ENCODE measurements at regions not wholly inside any gene's neighbourhood (a gene's known extent, or its start where the extent isn't known, plus 50 kb on each side); places are given as distances from the start of the nearest gene placed in this dataset.

DNA sequence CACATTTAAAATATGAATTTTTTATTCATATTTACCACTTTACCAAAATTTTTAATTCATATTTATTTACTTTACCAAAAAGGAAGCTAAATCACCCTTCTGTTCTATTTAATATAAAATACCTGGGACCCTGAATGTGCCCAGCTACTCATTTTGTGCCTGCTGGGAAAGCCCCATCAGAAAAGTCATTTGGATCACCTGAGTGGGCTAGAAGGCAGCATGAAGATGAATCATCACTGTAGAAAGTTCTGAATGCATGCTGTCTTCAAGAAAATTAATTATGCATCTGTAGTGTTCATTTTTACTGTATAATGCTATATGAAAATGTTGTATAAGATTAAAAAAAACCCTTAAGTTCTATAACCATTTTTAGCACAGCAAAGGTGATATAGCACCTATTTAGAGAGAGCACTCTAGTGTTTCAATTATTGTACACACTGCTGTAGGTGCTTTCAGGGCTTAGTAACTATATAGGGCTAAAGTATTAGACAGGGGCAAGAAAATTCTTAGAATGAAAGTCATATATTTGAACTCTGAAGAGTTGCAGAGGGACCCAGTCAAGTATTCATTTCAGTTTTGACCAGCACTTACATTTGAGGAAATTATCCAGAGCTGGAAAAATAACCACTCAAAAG is 175.1 kb downstream of the NFKBIZ start:
- peaks cover 4% of the 10 kb centered on the region for H3K9me3 ChIP-seq (ENCODE audit: control insufficient read depth, low read length)
- H3K27me3 Mint-ChIP-seq (ENCODE audit: insufficient read depth) = peaks cover 31% of the 10 kb centered on the region

DNA sequence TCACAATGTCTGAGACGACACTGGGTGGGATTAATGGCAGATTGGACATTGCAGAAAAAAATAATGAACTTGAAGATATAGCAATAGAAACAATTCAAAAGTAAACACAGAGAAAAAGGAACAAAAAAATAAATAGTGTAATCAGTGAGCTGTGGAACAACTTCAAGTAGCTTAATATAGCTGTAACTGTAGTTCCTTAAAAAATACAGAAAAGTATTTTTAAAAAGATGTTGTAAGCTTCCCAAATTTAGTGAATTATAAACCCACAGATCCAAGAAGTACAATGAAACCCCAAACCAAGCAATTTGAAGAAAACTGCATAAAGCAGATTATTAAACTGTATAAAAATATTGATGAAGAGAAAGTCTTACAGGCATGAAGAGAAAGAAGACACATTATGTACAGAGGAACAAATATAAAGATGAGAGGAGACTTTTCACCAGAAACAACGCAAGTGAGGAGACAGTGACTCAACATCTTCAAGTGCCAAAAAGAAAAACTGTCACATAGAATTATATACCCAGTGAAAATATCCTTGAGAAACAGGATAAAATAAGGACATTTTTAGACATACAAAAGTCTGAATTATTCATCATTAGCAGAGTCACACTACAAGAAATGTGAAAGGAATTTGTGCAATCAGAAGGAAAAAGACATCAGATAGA is 176.4 kb downstream of the NFKBIZ start:
- no peaks in the 10 kb centered on the region for H3K36me3 ChIP-seq (ENCODE audit: control insufficient read depth, insufficient read depth, low read length)
- TF ChIP-seq, protein P1, sequence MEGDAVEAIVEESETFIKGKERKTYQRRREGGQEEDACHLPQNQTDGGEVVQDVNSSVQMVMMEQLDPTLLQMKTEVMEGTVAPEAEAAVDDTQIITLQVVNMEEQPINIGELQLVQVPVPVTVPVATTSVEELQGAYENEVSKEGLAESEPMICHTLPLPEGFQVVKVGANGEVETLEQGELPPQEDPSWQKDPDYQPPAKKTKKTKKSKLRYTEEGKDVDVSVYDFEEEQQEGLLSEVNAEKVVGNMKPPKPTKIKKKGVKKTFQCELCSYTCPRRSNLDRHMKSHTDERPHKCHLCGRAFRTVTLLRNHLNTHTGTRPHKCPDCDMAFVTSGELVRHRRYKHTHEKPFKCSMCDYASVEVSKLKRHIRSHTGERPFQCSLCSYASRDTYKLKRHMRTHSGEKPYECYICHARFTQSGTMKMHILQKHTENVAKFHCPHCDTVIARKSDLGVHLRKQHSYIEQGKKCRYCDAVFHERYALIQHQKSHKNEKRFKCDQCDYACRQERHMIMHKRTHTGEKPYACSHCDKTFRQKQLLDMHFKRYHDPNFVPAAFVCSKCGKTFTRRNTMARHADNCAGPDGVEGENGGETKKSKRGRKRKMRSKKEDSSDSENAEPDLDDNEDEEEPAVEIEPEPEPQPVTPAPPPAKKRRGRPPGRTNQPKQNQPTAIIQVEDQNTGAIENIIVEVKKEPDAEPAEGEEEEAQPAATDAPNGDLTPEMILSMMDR (conservative IDR thresholded peaks at IDR 0.05) = no peak
- H3K27ac ChIP-seq (ENCODE audit: low read depth, low read length) = no peak overlapping the region
- Mint-ChIP-seq H3K4me1 (no peaks in the 10 kb centered on the region), H3K9me3 (no peaks in the 10 kb centered on the region), H3K27ac (no peak overlapping the region), H3K27me3 (ENCODE audit: insufficient read depth) (peaks cover 19% of the 10 kb centered on the region), H3K4me3 (no peak overlapping the region), H3K36me3 (ENCODE audit: low read depth) (no peaks in the 10 kb centered on the region)
- WGBS, 2 experiments (ENCODE audit: insufficient coverage in 1 of 2, insufficient read length in 1 of 2) = 100% methylated on average over 2 of the region's 2 CpGs; no CpG with 5 or more reads in 1 of the 2 experiments
- no peak overlapping the region for H3K9ac ChIP-seq (ENCODE audit: extremely low read depth, low read length, poor library complexity, severe bottlenecking)
- H3K27me3 ChIP-seq (ENCODE audit: control insufficient read depth, insufficient read depth, low read length, poor library complexity, severe bottlenecking) = peaks cover 56% of the 10 kb centered on the region
- H3K9me3 ChIP-seq (ENCODE audit: control insufficient read depth, low read length) = peaks cover 4% of the 10 kb centered on the region
- DNase-seq = no peak
- H3K4me3 ChIP-seq (ENCODE audit: low read length) = no peak overlapping the region
- H3K4me1 ChIP-seq (ENCODE audit: control insufficient read depth, insufficient read depth, low read length) = no peaks in the 10 kb centered on the region

More for the DNA sequence above, 175.1 kb downstream of the NFKBIZ start:
- Mint-ChIP-seq H3K27ac (no peak overlapping the region), H3K36me3 (ENCODE audit: low read depth) (no peaks in the 10 kb centered on the region), H3K4me1 (no peaks in the 10 kb centered on the region), H3K4me3 (no peak overlapping the region), H3K9me3 (no peaks in the 10 kb centered on the region)
- H3K4me1 ChIP-seq (ENCODE audit: control insufficient read depth, insufficient read depth, low read length) = no peaks in the 10 kb centered on the region
- TF ChIP-seq, protein P1 (conservative IDR thresholded peaks at IDR 0.05) = no peak
- H3K27ac ChIP-seq (ENCODE audit: low read depth, low read length) = no peak overlapping the region
- DNase-seq = no peak
- no peaks in the 10 kb centered on the region for H3K36me3 ChIP-seq (ENCODE audit: control insufficient read depth, insufficient read depth, low read length)
- H3K4me3 ChIP-seq (ENCODE audit: low read length) = no peak overlapping the region
- H3K9ac ChIP-seq (ENCODE audit: extremely low read depth, low read length, poor library complexity, severe bottlenecking) = no peak overlapping the region
- H3K27me3 ChIP-seq (ENCODE audit: control insufficient read depth, insufficient read depth, low read length, poor library complexity, severe bottlenecking) = peaks cover 70% of the 10 kb centered on the region

DNA sequence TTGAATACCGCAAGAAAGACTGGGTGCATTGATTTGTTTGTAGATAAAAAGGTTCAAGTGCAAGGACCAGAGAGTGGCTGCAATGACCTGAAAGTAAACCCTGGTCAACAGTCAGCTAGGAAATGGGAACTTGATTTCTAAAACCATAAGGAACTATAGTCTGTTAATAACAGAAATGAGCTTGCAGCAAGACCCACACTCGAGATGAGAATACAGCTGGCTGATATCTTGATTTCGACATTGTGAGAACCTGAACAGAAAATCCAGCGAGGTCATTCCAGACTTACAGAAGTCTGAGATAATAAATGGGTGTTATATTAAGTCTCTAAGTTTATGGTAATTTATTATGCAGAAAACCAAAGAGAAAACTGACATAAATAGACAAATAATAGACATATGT is 177.3 kb downstream of the NFKBIZ start:
- H3K4me3 ChIP-seq (ENCODE audit: low read length) = no peak overlapping the region
- H3K27me3 Mint-ChIP-seq (ENCODE audit: insufficient read depth) = peaks cover 13% of the 10 kb centered on the region
- H3K36me3 Mint-ChIP-seq (ENCODE audit: low read depth) = no peaks in the 10 kb centered on the region
- no peaks in the 10 kb centered on the region for H3K36me3 ChIP-seq (ENCODE audit: control insufficient read depth, insufficient read depth, low read length)
- TF ChIP-seq, protein P1 (conservative IDR thresholded peaks at IDR 0.05) = no peak
- no peak overlapping the region for H3K9ac ChIP-seq (ENCODE audit: extremely low read depth, low read length, poor library complexity, severe bottlenecking)
- 84 to 96% methylated on average over 4 of the region's 4 CpGs for whole genome bisulfite sequencing, 2 experiments (ENCODE audit: insufficient coverage in 1 of 2, insufficient read length in 1 of 2)
- no peak overlapping the region for H3K27ac Mint-ChIP-seq
- H3K27me3 ChIP-seq (ENCODE audit: control insufficient read depth, insufficient read depth, low read length, poor library complexity, severe bottlenecking) = peaks cover 47% of the 10 kb centered on the region
- H3K4me1 ChIP-seq (ENCODE audit: control insufficient read depth, insufficient read depth, low read length) = no peaks in the 10 kb centered on the region
- no peaks in the 10 kb centered on the region for H3K9me3 Mint-ChIP-seq
- H3K27ac ChIP-seq (ENCODE audit: low read depth, low read length) = no peak overlapping the region
- no peak overlapping the region for H3K4me3 Mint-ChIP-seq
- DNase-seq = no peak
- H3K4me1 Mint-ChIP-seq = no peaks in the 10 kb centered on the region
- H3K9me3 ChIP-seq (ENCODE audit: control insufficient read depth, low read length) = peaks cover 4% of the 10 kb centered on the region

Measured in endodermal cell (in vitro differentiated cells).